HEK293 (cell line): ENCODE measurements at regions not wholly inside any gene's neighbourhood (a gene's known extent, or its start where the extent isn't known, plus 50 kb on each side); places are given as distances from the start of the nearest gene placed in this dataset.

Experiments used
- CTCF ChIA-PET: fragments of 350-600 bp; formaldehyde crosslinking; extraction: SDS; loops from one replicate; lab custom pipeline; 2021; ENCODE audit warnings: antibody characterized with exemption; lab: Yijun Ruan, JAX
- POLR2A ChIA-PET: fragments of 300-600 bp; formaldehyde crosslinking; extraction: SDS; loops from one replicate; lab custom pipeline; 2020; ENCODE audit warnings: antibody characterized with exemption, inconsistent platforms; lab: Yijun Ruan, JAX
- H3K27ac ChIP-seq: fragments of 200-500 bp; sonication (Bioruptor generic); 2 replicates; pipeline ENCODE4 v1.5.1; 2014; ENCODE audit warnings: low read depth, low read length, control low read depth, inconsistent platforms; ENCODE audit errors: extremely low read depth
- H3K36me3 ChIP-seq, 2 experiments: fragments of 200-500 bp in 1 of 2; sonication (Bioruptor generic) in 1 of 2; 1 replicate in 1 of 2; 2 replicates in 1 of 2; pipeline ENCODE4 v1.5.1; 2014 to 2017; ENCODE audit warnings: inconsistent platforms in 2 of 2, low read length in 2 of 2; ENCODE audit not compliant: control insufficient read depth in 2 of 2, insufficient read depth in 1 of 2
- H3K4me1 ChIP-seq: fragments of 200-500 bp; sonication (Bioruptor generic); 2 replicates; pipeline ENCODE4 v1.5.1; 2014; ENCODE audit warnings: mild to moderate bottlenecking, low read length, inconsistent platforms; ENCODE audit not compliant: control insufficient read depth, insufficient read depth
- H3K4me3 ChIP-seq: 2 replicates; pipeline ENCODE4 v1.5.1; 2011; ENCODE audit warnings: low read depth, mild to moderate bottlenecking, control low read depth, low read length, moderate library complexity
- H3K9me3 ChIP-seq: fragments of 200-500 bp; sonication (Bioruptor generic); 2 replicates; pipeline ENCODE4 v1.5.1; 2014; ENCODE audit warnings: low read depth, low read length, inconsistent platforms; ENCODE audit not compliant: control insufficient read depth, insufficient read depth
- EGR2 ChIP-seq: fragments of 450-650 bp; formaldehyde crosslinking; IDR thresholded peaks from 2 replicates; pipeline ENCODE4 v1.5.1; 2016; ENCODE audit warnings: low read depth, missing biosample characterization, missing genetic modification characterization
- GFI1B ChIP-seq: fragments of 450-650 bp; formaldehyde crosslinking; IDR thresholded peaks from 2 replicates; pipeline ENCODE4 v1.5.1; 2016; ENCODE audit warnings: missing biosample characterization, missing genetic modification characterization
- HOXA7 ChIP-seq: sonication (generic); formaldehyde crosslinking; IDR thresholded peaks from 2 replicates; pipeline ENCODE4 v1.8.1; 2022; ENCODE audit warnings: missing genetic modification reagents, borderline replicate concordance
- HOXC10 ChIP-seq: sonication (generic); formaldehyde crosslinking; IDR thresholded peaks from 2 replicates; pipeline ENCODE4 v1.8.1; 2023; ENCODE audit warnings: mild to moderate bottlenecking, missing genetic modification reagents
- MYNN ChIP-seq: fragments of 450-650 bp; formaldehyde crosslinking; IDR thresholded peaks from 2 replicates; pipeline ENCODE4 v1.5.1; 2016; ENCODE audit warnings: missing biosample characterization, missing genetic modification characterization, borderline replicate concordance
- OVOL3 ChIP-seq: fragments of 450-650 bp; formaldehyde crosslinking; IDR thresholded peaks from 2 replicates; pipeline ENCODE4 v1.5.1; 2016; ENCODE audit warnings: missing biosample characterization, missing genetic modification characterization
- SALL2 ChIP-seq: fragments of 450-650 bp; formaldehyde crosslinking; IDR thresholded peaks from 2 replicates; pipeline ENCODE4 v1.5.0; 2017; ENCODE audit warnings: missing biosample characterization, mild to moderate bottlenecking, missing genetic modification characterization, borderline replicate concordance
- ZEB2 ChIP-seq: fragments of 450-650 bp; formaldehyde crosslinking; IDR thresholded peaks from 2 replicates; pipeline ENCODE4 v1.5.1; 2016; ENCODE audit warnings: missing biosample characterization, missing genetic modification characterization
- ZNF16 ChIP-seq: fragments of 450-650 bp; formaldehyde crosslinking; IDR thresholded peaks from 2 replicates; pipeline ENCODE4 v1.5.1; 2016; ENCODE audit warnings: low read depth, missing biosample characterization, missing genetic modification characterization
- ZNF169 ChIP-seq: fragments of 450-650 bp; formaldehyde crosslinking; IDR thresholded peaks from 2 replicates; pipeline ENCODE4 v1.5.1; 2016; ENCODE audit warnings: missing biosample characterization, missing genetic modification characterization
- ZNF404 ChIP-seq: fragments of 450-650 bp; formaldehyde crosslinking; IDR thresholded peaks from 2 replicates; pipeline ENCODE4 v1.5.1; 2017; ENCODE audit warnings: missing biosample characterization, missing genetic modification characterization
- ZNF426 ChIP-seq: fragments of 450-650 bp; formaldehyde crosslinking; IDR thresholded peaks from 2 replicates; pipeline ENCODE4 v1.5.1; 2017; ENCODE audit warnings: missing biosample characterization, missing genetic modification characterization, mild to moderate bottlenecking, inconsistent platforms, moderate library complexity
- ZNF670 ChIP-seq: fragments of 450-650 bp; formaldehyde crosslinking; IDR thresholded peaks from 2 replicates; pipeline ENCODE4 v1.5.1; 2016; ENCODE audit warnings: missing biosample characterization, missing genetic modification characterization, low read depth
- ZNF792 ChIP-seq: fragments of 450-650 bp; formaldehyde crosslinking; IDR thresholded peaks from 2 replicates; pipeline ENCODE4 v1.5.1; 2016; ENCODE audit warnings: missing biosample characterization, missing genetic modification characterization
- ZNF843 ChIP-seq: fragments of 450-650 bp; formaldehyde crosslinking; IDR thresholded peaks from 2 replicates; pipeline ENCODE4 v1.5.1; 2016; ENCODE audit warnings: missing biosample characterization, missing genetic modification characterization
- TF ChIP-seq, protein P1 (sequence below): fragments of 450-650 bp; formaldehyde crosslinking; IDR thresholded peaks from 2 replicates; pipeline ENCODE4 v1.5.1; 2017; ENCODE audit warnings: missing biosample characterization, missing genetic modification characterization
- TF ChIP-seq, protein P2 (sequence below): fragments of 450-650 bp; formaldehyde crosslinking; IDR thresholded peaks from 2 replicates; pipeline ENCODE4 v1.5.1; 2016; ENCODE audit warnings: missing biosample characterization, missing genetic modification characterization, borderline replicate concordance
- TF ChIP-seq, protein P3 (sequence below): sonication (generic); formaldehyde crosslinking; IDR thresholded peaks from 2 replicates; pipeline ENCODE4 v1.8.1; 2022; ENCODE audit warnings: mild to moderate bottlenecking, moderate library complexity, missing genetic modification reagents
- TF ChIP-seq, protein P4 (sequence below): fragments of 450-650 bp; formaldehyde crosslinking; IDR thresholded peaks from 2 replicates; pipeline ENCODE4 v1.5.1; 2016; ENCODE audit warnings: missing biosample characterization, missing genetic modification characterization, borderline replicate concordance
- TF ChIP-seq, protein P5 (sequence below): fragments of 450-650 bp; formaldehyde crosslinking; IDR thresholded peaks from 2 replicates; pipeline ENCODE4 v1.5.1; 2016; ENCODE audit warnings: missing biosample characterization, missing genetic modification characterization
- TF ChIP-seq, protein P6 (sequence below): fragments of 450-650 bp; formaldehyde crosslinking; IDR thresholded peaks from 2 replicates; pipeline ENCODE4 v1.5.1; 2017; ENCODE audit warnings: missing biosample characterization, missing genetic modification characterization

DNA sequence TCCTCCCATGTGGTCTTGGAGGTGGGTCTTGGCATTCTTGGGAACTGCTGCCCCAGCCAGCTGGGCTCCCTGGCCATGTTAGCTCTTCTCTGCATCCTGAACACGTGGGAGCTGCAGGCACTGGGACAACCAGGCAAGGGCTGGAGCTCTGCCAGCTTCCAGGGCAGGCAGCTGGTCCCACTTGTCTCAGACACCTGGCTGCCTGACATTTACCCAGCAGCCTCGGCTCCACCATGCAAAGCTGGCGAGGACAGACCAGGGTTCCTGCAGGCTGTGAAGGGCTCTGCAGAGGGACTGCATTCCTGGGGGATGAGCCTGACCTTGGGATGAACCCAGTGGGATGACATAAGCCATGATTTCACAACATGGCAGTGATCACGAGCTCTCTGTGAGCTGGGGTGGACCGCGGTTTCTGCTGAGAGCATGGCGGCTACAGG, 99.0 kb upstream of the TSHZ3 start (continued):
- TF ChIP-seq, protein P1, sequence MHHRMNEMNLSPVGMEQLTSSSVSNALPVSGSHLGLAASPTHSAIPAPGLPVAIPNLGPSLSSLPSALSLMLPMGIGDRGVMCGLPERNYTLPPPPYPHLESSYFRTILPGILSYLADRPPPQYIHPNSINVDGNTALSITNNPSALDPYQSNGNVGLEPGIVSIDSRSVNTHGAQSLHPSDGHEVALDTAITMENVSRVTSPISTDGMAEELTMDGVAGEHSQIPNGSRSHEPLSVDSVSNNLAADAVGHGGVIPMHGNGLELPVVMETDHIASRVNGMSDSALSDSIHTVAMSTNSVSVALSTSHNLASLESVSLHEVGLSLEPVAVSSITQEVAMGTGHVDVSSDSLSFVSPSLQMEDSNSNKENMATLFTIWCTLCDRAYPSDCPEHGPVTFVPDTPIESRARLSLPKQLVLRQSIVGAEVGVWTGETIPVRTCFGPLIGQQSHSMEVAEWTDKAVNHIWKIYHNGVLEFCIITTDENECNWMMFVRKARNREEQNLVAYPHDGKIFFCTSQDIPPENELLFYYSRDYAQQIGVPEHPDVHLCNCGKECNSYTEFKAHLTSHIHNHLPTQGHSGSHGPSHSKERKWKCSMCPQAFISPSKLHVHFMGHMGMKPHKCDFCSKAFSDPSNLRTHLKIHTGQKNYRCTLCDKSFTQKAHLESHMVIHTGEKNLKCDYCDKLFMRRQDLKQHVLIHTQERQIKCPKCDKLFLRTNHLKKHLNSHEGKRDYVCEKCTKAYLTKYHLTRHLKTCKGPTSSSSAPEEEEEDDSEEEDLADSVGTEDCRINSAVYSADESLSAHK, result no peak
- TF ChIP-seq, protein P2, sequence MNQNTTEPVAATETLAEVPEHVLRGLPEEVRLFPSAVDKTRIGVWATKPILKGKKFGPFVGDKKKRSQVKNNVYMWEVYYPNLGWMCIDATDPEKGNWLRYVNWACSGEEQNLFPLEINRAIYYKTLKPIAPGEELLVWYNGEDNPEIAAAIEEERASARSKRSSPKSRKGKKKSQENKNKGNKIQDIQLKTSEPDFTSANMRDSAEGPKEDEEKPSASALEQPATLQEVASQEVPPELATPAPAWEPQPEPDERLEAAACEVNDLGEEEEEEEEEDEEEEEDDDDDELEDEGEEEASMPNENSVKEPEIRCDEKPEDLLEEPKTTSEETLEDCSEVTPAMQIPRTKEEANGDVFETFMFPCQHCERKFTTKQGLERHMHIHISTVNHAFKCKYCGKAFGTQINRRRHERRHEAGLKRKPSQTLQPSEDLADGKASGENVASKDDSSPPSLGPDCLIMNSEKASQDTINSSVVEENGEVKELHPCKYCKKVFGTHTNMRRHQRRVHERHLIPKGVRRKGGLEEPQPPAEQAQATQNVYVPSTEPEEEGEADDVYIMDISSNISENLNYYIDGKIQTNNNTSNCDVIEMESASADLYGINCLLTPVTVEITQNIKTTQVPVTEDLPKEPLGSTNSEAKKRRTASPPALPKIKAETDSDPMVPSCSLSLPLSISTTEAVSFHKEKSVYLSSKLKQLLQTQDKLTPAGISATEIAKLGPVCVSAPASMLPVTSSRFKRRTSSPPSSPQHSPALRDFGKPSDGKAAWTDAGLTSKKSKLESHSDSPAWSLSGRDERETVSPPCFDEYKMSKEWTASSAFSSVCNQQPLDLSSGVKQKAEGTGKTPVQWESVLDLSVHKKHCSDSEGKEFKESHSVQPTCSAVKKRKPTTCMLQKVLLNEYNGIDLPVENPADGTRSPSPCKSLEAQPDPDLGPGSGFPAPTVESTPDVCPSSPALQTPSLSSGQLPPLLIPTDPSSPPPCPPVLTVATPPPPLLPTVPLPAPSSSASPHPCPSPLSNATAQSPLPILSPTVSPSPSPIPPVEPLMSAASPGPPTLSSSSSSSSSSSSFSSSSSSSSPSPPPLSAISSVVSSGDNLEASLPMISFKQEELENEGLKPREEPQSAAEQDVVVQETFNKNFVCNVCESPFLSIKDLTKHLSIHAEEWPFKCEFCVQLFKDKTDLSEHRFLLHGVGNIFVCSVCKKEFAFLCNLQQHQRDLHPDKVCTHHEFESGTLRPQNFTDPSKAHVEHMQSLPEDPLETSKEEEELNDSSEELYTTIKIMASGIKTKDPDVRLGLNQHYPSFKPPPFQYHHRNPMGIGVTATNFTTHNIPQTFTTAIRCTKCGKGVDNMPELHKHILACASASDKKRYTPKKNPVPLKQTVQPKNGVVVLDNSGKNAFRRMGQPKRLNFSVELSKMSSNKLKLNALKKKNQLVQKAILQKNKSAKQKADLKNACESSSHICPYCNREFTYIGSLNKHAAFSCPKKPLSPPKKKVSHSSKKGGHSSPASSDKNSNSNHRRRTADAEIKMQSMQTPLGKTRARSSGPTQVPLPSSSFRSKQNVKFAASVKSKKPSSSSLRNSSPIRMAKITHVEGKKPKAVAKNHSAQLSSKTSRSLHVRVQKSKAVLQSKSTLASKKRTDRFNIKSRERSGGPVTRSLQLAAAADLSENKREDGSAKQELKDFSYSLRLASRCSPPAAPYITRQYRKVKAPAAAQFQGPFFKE, result no peak
- no peak for TF ChIP-seq HOXC10 (CRISPR knock-in tag)
- TF ChIP-seq, protein P3, sequence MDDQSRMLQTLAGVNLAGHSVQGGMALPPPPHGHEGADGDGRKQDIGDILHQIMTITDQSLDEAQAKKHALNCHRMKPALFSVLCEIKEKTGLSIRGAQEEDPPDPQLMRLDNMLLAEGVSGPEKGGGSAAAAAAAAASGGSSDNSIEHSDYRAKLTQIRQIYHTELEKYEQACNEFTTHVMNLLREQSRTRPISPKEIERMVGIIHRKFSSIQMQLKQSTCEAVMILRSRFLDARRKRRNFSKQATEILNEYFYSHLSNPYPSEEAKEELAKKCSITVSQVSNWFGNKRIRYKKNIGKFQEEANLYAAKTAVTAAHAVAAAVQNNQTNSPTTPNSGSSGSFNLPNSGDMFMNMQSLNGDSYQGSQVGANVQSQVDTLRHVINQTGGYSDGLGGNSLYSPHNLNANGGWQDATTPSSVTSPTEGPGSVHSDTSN (CRISPR knock-in tag), result 0 out of 2 replicates have a peak, but pooled peaks have one; percentile 53
- TF ChIP-seq, protein P4, sequence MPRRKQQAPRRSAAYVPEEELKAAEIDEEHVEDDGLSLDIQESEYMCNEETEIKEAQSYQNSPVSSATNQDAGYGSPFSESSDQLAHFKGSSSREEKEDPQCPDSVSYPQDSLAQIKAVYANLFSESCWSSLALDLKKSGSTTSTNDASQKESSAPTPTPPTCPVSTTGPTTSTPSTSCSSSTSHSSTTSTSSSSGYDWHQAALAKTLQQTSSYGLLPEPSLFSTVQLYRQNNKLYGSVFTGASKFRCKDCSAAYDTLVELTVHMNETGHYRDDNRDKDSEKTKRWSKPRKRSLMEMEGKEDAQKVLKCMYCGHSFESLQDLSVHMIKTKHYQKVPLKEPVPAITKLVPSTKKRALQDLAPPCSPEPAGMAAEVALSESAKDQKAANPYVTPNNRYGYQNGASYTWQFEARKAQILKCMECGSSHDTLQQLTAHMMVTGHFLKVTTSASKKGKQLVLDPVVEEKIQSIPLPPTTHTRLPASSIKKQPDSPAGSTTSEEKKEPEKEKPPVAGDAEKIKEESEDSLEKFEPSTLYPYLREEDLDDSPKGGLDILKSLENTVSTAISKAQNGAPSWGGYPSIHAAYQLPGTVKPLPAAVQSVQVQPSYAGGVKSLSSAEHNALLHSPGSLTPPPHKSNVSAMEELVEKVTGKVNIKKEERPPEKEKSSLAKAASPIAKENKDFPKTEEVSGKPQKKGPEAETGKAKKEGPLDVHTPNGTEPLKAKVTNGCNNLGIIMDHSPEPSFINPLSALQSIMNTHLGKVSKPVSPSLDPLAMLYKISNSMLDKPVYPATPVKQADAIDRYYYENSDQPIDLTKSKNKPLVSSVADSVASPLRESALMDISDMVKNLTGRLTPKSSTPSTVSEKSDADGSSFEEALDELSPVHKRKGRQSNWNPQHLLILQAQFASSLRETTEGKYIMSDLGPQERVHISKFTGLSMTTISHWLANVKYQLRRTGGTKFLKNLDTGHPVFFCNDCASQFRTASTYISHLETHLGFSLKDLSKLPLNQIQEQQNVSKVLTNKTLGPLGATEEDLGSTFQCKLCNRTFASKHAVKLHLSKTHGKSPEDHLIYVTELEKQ (tag by site-specific recombination), result no peak
- no peak for TF ChIP-seq ZNF792 (tag by site-specific recombination)
- no peak for TF ChIP-seq ZNF169 (tag by site-specific recombination)
- TF ChIP-seq, protein P5, sequence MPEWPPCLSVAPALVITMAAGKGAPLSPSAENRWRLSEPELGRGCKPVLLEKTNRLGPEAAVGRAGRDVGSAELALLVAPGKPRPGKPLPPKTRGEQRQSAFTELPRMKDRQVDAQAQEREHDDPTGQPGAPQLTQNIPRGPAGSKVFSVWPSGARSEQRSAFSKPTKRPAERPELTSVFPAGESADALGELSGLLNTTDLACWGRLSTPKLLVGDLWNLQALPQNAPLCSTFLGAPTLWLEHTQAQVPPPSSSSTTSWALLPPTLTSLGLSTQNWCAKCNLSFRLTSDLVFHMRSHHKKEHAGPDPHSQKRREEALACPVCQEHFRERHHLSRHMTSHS (tag by site-specific recombination), result no peak

DNA sequence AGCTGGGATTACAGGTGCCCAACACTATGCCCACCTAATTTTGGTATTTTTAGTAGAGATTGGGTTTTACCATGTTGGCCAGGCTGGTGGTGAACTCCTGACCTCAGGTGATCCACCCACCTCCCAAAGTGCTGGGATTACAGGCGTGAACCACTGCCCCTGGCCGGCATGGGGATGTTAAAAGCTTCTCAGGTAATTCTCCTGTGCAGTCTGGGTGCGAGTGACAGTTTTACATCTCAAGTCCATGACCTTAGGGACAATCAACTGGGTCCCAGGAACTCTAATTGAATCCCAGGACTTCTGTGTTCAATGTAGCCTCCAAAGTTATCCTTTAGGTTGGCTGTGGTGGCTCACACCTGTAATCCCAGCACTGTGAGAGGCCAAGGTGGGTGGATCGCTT, 100.1 kb upstream of the TSHZ3 start:
- Histone ChIP-seq H3K4me1 (0 out of 2 replicates have a peak, but pooled peaks cover 3% of the 10 kb centered on the region), H3K9me3 (no peaks in the 10 kb centered on the region; the same call in none of the 2 replicates), H3K27ac (no peak overlapping the region), H3K36me3 (no peaks in the 10 kb centered on the region; a peak in 1 of 3 replicates), H3K4me3 (no peak overlapping the region)
- POLR2A ChIA-PET, result no interaction called here
- CTCF ChIA-PET, result interaction anchor here (0.8 to 0.9 kb wide), 2 partner anchors 585 to 754 kb away, joined by 4 to 5 read pairs; no protein-coding TSS in a partner anchor
- TF ChIP-seq ZNF16 (no peak), ZNF670 (tag by site-specific recombination) (no peak), ZNF426 (tag by site-specific recombination) (no peak), ZNF843 (tag by site-specific recombination) (no peak), OVOL3 (tag by site-specific recombination) (no peak), EGR2 (tag by site-specific recombination) (no peak), ZEB2 (tag by site-specific recombination) (no peak), MYNN (tag by site-specific recombination) (no peak), ZNF404 (no peak), GFI1B (no peak), HOXA7 (CRISPR knock-in tag) (no peak), SALL2 (tag by site-specific recombination) (no peak)
- TF ChIP-seq, protein P6, sequence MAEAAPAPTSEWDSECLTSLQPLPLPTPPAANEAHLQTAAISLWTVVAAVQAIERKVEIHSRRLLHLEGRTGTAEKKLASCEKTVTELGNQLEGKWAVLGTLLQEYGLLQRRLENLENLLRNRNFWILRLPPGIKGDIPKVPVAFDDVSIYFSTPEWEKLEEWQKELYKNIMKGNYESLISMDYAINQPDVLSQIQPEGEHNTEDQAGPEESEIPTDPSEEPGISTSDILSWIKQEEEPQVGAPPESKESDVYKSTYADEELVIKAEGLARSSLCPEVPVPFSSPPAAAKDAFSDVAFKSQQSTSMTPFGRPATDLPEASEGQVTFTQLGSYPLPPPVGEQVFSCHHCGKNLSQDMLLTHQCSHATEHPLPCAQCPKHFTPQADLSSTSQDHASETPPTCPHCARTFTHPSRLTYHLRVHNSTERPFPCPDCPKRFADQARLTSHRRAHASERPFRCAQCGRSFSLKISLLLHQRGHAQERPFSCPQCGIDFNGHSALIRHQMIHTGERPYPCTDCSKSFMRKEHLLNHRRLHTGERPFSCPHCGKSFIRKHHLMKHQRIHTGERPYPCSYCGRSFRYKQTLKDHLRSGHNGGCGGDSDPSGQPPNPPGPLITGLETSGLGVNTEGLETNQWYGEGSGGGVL (tag by site-specific recombination), result no peak
